ENCODE measurements at regions not wholly inside any gene's neighbourhood (a gene's known extent, or its start where the extent isn't known, plus 50 kb on each side); places are given as distances from the start of the nearest gene placed in this dataset.
"Not testable (repeated sequence)": the region's sequence is repeated elsewhere in the genome, so short reads cannot be mapped to it uniquely, and the experiment has no call there.

DNA sequence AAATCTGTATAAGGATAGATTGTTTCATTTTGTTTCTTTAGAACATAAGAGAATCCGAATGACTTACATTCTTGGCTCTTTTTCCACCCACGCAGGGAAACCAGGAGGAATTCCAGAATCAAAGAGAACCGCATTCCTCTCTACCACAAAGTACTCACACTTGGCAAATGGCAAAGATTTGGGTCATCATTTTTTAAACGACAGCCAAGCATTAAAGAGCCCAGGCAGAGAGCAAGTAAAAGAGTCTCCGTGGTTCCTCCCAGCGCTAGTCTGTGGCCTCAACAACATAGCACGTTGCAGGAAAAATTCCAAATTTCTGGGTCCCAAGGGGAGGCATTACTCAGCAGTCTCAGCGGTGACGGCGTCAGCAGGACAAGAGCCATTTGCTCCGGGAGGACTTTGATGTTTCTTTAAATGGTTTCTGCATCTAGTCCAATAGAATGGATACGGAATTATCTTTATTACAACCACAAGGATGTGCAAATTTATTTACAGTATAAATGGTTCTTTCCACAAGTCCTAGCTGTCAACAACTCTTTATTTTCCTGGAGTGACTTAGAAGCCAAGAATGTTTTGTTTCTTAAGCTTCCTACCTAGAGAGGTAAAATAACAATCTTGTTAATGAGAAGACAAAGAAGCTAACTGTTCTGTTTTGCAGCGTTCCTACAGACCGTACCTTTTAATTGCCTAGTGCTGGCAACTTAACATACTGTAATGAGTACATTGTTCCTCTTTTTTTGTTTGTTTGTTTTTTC is 232.5 kb downstream of the SKIDA1 start:
- DNase-seq (ENCODE audit: low read depth) = no peak

DNA sequence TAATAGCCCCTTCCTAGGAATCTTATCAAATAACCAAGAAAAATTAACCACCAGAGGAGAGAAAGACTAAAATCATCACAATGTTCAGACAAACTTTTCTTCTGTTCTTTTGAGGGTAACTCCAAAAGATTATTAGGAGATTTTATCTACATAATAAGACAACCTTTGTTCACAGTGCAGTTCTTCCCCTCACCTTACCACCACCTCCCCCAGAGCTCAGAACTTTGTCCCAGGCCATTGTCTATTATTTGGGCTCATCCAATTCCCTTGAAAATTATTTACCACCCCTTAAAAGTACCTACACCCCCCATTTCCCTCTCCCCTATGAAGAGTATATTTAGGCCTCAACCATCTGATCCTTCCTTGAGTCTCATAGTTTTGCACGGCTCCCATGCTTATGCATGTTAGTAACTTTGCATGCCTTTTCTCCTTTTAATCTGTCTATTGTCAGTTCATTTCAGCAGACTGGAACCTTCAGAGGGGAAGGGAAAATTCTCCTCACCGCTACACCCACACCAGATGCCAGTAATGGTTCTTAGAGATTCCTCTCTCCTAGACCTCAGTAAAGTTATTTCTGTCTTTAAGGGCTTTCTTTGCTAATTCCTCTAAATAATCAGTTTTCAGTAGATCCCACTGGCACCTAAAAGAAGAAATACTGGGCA is 234.9 kb downstream of the SKIDA1 start:
- no peak for DNase-seq (ENCODE audit: low read depth)

DNA sequence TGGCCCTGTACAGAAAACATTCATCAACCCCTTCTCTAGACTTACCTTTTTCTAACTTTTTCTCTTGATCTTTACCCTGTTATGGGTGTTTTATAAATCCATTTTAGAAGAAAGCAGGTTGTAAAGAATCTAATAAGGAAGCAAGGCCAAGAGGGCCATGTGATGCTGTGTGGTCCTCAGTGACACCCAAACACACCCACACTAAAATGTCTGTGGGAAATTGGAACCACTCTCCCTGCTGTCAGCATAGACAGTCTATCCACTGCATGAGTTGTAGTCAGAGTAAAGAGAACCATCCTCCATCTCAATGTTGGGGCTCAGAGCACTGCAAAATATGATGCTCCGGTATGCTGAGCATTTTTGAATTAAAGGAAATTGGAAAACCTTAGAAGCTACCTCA is 235.5 kb downstream of the SKIDA1 start:
- no peak for DNase-seq (ENCODE audit: low read depth)

DNA sequence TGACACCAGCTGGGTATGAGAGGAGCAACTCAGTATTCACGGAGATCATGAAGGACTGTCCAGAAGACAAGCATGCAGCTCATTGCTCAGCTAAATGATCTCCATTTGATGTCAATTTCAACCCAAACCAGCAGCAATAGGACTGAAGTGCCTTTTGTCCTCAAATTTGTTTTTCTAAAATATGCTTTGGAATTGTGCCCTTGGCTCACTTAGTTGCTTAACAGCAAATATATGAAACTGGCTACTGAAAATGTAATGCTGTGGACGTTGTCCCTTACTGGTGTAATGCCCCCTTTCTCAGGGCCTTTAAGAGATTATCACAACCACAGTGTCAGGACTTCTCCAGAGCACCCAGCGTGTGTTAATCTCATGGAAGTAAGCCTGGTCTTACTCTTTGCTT is 236.2 kb downstream of the SKIDA1 start:
- no peak for DNase-seq (ENCODE audit: low read depth)

DNA sequence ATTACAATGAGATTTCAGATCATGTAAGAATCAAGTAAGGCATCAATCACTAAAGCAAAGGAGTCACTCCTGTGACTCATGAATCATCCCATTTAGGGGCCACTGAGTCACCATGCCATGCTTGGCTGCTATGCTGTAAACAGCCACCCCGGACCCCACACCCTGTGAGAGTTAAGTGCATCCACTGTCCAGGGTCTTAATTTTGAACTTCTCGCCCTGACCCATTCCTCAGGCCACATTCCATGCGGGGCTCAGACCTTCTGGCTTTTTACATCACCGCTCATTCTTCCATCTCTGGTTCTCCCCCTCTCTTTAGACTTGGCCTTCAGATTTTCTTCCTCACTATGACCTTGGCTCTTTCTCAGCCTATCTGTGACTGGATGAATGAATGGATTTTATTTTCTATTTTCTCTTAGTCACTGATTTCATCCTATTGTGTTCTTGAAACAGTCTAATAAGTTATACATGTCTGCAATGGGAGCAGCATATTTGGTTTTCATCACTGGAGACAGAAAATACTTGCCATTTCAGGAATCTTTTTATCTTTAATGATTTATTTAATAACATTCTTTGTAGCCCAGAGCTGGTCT is 239.6 kb downstream of the SKIDA1 start:
- no peak for DNase-seq (ENCODE audit: low read depth)

DNA sequence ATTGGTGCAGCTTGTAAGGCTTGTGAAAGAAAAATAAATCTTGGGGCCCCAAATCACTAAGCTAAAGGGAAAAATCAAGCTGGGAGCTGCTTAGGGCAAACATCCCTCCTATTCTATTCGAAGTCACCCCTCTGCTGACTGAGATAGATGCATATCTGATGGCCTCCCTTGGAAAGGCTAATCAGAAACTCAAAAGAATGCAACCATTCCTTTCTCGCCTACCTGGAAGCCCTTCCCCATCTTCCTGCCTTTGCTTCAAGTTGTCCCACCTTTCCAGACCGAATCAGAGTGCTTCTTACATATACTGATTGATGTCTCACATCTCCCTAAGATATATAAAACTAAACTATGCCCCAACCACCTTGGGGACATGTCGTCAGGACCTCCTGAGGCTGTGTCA is 240.3 kb downstream of the SKIDA1 start:
- DNase-seq (ENCODE audit: low read depth) = no peak

DNA sequence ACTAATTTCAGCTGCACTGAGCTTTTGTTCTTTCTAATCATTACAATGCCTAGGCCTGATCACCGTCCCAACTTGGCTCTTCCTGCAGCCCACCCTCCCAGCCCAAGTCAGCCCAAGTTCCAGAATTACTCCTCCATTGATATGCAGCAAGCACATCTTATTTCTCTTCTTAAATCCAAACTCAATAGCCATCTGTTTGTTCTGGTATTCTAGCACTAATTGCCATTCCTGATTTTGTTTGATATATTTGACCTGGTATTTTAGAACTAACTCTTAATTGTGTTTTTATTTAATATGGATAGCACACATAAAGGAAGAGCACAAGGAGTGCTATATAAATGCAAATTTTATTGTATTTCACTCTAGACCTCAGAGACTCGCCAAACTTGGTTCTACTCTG is 241.2 kb downstream of the SKIDA1 start:
- no peak for DNase-seq (ENCODE audit: low read depth)

DNA sequence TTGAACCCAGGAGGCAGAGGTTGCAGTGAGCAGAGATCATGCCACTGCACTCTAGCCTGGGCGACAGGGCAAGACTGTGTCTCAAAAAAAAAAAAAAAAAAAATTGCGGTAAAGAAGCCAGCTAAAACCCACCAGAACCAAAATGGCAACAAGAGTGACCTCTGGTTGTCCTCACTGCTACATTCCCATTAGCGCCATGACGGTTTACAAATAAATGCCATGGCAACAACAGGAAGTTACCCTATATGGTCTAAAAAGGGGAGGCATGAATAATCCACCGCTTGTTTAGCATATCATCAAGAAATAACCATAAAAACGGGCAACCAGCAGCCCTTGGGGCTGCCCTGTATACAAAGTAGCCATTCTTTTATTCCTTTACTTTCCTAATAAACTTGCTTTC is 242.4 kb downstream of the SKIDA1 start:
- DNase-seq (ENCODE audit: low read depth) = not testable (repeated sequence)

DNA sequence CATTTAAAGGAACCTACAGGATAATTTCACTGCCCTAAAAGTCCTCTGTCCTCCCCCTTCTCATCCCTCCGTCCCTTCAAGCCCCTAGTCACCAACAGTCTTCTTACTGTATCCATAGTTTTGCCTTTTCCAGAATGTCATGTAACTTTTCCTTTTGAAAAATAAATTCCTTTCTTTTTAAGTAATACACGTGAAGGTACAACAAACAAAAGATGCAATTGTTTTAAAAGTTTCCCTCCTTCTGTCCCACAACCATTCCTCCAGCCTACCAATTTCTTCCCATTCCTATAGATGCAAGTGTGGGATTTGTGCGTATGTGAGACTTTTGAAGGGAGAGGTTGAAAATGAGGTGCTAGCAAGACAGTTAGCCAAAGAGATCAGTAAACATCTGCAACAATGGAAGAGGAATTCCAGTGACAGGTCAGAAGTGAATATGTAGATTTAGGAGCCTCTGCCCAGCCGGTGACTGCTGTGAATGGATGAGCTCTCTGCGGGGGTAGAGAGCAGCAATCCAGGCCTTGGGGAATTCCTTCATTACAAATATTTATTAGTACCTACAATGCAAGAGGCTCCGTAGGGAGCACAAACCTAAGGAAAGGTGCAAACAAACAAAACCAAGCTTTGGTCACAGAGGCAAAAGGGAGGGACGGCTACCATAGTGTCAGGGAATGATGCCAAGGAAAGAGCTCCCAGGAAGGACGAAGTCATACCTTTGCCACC is 243.6 kb downstream of the SKIDA1 start:
- no peak for DNase-seq (ENCODE audit: low read depth)

DNA sequence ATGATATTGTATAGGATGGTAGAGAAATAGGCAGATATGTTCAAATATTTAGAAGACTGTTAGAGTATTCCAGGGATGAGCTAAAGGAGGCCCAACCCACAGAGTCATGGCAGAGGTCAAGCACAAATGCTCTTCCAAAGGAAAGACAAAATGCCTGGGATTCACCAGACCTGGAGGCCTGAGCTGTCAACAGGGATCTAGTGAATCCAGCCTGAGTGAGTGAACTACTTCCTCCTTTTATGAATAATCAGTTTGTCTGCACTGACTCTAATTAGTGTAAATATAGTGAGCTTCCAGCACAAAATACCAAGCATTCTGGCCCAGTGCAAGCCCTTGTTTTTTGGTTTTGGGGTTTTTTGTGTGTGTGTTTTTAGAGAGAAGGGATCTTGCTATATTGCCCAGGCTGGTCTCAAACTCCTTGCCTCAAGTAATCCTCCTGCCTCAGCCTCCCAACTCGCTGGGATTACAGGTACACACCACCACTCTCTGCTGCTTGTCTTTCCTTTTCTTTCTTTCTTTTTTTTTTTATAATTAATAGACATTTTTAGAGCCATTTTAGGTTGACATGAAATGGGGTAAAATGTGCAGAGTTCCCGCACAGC is 244.4 kb downstream of the SKIDA1 start:
- DNase-seq (ENCODE audit: low read depth) = no peak

DNA sequence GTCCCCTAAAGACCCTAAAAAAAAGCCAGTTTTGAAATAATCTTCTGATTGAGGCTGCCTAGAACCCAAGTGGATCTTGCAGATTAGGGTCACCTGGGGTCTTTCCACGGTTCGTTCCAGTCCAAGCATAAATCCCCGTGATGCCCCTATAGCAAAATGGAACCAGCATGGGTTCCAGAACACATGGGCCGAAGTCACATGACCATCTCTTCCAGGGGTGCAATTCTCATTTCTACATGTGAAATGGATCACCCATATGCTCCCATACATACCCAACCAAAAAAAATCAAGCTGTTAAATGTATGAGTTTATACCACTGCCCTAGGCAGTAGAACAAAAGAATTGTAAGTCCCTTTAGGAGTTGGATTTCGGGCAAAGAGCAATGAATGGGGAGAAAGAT is 245.4 kb downstream of the SKIDA1 start:
- no peak for DNase-seq (ENCODE audit: low read depth)

DNA sequence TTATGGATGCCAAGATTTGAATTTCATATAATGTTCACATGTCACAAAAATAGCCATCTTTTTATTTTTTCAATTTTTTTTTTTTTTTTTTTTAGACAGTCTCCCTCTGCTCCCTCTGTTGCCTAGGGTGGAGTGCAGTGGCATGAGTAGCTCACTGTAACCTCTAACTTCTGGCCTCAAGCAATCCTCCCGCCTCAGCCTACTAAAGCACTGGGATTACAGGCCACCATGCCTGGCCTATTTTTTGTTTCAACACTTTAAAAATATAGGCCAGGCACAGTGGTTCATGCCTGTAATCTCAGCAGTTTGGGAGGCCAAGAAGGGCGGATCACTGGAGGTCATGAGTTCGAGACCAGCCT is 246.3 kb downstream of the SKIDA1 start:
- DNase-seq (ENCODE audit: low read depth) = no peak

DNA sequence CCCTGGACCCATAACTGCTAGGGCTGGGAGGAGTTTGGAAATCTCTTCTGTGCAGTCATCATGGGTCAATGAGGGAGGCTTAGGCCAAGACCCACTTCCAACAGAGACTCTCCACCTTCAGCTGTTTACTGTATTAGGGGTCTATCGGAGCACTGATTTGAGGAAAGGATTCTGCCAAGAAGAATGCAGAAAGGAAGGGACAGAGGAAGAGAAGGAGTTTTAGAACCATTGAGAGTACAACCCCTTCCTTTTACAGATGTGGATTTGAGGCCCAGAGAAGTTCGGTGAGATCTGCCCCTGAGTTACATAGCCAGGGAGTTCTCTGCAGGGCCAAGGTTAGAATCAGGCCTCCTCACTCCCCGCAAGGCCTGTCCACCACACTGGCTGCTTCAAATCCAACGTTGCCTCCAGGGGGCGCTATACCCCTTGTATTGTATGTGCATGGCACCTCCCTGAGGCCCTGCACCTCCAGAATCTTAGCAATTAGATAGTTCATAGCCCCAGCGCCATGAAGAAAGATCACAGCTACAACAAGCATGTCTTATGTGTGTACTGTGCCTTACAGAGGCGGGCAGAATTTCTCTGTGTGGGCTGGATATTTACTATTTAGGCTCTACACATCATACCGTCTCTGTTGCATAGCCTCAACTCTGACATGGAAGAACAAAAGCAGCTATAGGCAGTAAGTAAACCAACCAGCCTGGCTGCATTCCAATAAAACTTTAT is 246.8 kb downstream of the SKIDA1 start:
- DNase-seq (ENCODE audit: low read depth) = peak; percentile 37

DNA sequence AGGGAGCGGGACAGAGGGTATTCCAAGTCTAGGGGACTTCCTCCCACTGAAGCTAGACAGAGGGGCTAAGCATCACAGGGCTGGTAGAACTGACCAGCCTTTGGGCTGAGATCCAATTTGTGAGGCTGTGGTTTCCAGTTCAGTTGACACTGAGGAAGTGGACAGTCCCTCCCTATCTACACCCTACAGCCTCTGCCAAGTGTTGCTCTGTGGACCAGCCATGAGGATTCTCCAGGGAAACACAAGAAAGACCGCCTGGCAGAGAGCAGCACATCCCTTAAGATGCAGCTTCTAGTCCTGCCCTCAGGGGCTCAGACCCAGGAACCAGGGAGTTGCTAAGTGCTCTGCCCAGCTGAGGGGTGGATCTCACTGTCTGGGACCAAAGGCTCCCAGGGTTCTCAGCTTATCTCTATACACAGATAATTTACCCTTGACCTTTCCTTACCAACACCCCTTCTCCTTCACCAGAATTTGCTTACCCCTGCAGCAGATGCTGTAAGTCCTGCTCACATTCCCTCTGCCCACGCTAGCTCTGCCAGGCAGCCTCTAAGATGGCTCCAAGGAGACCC is 252.0 kb downstream of the SKIDA1 start:
- no peak for DNase-seq (ENCODE audit: low read depth)

DNA sequence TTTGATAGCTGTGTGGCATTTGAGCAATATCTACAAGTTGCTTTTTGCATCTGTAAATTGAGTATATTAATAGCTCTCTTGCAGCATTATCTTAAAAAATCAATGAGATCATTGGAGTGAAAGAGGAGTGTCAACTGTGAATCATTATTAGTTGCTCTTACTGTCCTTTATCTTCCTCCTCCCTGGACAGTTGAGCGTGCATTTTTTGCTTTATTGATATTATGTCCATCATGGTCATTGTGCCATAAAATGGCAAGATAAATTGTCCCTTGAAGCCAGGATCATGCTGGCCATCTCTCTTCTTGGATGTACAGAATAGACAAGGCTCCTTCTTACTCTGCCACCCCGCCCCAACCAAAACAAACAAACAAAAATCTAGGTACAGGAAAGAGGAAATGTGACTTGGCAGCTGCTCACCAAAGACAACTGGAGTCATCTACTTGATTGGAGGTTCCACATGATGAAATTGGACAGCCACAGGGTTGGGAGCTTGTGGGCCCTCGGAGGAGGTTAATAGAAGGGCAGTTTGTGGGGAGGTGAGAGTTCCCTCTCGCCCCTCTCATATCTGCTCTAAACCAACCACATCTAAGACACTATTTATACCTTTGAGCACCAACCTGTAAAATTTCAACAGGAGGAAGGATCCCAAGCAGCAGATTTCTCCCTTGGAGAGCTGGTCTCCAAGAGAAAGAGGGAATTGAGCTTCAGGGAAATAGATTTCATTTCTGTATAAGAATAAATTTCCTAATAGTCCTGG is 252.7 kb downstream of the SKIDA1 start:
- no peak for DNase-seq (ENCODE audit: low read depth)

DNA sequence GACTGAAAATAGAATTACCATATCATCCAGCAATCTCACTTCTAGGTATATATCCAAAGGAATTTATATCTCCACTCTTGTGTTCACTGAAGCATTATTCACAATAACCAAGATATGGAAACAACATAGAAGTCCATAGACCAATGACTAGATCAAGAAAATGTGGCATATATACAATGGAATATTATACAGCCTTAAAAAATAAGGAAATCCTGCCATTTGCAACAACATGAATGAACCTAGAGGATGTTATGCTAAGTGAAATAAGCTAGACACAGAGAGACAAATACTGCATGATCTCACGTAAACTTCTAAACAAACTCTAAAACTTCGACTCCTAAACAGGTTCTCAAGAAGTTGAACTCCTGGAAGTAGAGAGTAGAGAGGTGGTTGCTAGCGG is 254.5 kb downstream of the SKIDA1 start:
- no peak for DNase-seq (ENCODE audit: low read depth)

DNA sequence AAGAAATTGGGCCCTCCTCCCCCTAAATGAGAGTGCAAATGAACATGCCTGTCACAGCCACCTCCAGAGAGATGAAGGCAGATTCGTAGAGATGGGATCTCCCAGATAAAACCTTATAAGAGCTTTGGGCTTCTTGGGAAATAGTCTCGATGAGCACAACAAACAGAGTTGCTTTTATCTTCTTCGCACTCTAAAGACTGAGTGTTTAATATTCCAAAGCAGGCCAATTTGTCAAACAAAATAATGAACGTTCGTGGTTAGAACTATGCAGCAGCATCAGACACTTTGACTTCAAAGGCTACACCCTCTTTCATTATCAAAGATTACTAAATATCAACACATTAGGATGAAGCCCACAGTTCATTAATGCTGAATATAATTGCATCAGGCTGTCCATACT is 256.2 kb downstream of the SKIDA1 start:
- no peak for DNase-seq (ENCODE audit: low read depth)

DNA sequence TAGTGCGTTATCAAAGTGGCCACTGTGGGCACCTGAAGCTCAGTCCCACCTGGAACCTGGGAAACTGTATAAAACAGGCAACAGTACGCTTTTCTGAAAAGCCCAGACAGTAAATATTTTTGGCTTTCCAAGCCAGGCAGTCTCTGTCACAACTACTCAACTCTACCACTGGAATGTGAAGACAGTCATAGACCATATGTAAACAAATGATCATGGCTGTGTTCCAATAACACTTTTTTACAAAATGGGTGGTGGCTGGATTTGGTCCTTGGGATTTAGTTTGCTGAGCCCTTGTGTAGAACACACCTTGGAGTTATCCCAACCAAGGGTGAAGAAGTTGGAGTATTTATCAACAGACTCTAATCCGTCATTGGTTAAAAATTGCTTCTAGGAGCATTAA is 259.9 kb downstream of the SKIDA1 start:
- DNase-seq (ENCODE audit: low read depth) = no peak

DNA sequence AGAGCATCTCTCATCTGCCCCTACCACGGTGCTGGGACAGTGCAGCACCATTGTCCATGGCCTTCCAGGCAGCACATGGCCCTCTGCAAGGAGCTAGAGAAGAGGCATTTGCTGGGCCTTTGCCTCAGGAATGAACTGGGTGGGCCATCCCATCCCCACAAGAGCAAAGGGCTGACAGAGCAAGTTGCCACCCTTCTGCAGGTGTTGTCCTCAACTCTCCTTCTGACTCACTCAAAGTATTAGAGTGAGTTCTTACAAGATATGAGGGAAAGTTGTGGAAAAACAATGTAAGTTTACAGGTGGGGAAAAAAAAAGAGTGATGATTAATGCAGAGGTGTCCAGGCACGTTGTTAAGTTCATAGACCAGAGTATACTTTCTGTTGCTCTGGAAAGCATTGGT is 261.2 kb downstream of the SKIDA1 start:
- DNase-seq (ENCODE audit: low read depth) = no peak

DNA sequence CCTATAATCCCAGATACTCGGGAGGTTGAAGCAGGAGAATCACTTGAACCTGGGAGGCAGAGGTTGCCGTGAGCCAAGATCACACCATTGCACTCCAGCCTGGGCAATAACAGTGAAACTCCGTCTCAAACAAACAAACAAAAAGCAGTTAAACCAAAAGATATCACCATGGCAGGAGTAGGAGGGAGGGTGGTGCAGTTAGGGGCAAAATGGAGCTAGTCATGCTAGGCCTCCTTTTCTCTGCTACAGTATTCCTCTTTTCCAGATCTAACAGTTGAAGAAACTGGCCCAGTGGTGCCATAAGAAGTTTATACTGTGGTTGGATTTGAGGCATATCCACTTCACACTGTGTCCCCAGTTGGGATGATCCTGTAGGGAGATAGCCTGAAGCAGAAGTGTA is 261.6 kb downstream of the SKIDA1 start:
- no peak for DNase-seq (ENCODE audit: low read depth)

DNA sequence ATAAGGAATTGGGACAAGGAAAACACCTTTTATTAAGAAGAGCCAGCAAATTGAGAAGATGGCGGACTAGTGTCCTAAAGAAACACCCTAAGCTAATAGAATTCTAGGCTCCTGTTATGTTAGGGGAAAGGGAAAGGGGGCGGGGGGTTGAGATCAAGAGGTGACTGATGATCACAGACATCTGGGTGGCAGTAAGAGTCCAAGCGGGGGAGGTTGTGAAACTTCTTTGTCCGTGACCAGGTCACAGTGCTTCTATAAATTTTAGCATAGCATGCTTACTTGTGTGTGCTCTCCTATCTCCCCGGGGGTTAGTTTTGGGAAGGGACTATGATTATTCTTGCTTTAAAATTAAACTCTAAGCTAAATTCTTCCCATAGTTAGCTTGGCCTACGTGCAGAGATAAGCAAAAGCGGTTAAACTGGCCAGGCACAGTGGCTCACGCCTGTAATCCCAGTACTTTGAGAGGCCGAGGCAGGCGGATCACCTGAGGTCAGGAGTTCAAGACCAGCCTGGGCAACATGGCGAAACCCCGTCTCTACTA is 262.1 kb downstream of the SKIDA1 start:
- DNase-seq (ENCODE audit: low read depth) = no peak

Measured in CMK (cell line).